ENCODE measurements at regions not wholly inside any gene's neighbourhood (a gene's known extent, or its start where the extent isn't known, plus 50 kb on each side); places are given as distances from the start of the nearest gene placed in this dataset.

DNA sequence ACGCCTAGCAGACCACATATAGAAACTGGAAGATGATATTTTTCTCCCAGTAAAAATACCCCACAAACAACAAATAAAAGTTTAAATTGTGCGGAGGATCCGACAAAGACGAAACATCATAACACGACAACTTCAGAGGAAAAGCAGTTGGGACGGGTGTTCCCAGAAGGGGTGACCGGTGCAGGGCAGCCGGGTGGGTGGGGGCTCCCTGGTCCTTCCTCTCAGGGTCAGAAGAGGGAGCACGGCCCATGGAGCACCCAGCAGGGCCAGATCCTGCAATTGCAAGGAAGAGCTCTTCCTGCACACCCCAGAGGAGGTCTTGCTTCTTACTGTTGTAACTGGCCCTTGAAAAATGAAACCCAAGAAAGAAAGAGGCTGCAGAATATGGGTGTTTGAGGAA is 608.5 kb upstream of the MKI67 start:
- peaks cover 4% of the 10 kb centered on the region for H3K27me3 ChIP-seq
- no peak overlapping the region for H3K4me2 ChIP-seq
- H4K20me1 ChIP-seq (ENCODE audit: insufficient read depth, poor library complexity, severe bottlenecking) = no peaks in the 10 kb centered on the region
- no peak overlapping the region for H2AFZ ChIP-seq
- no peaks in the 10 kb centered on the region for H3K9me3 ChIP-seq (ENCODE audit: low read depth)
- H3K4me3 ChIP-seq = no peak overlapping the region
- TF ChIP-seq EZH2phosphoT487 (IDR thresholded peaks at IDR 0.05; ENCODE audit: low read depth, severe bottlenecking, unreplicated experiment) (no peak), EZH2 (IDR thresholded peaks at IDR 0.05; ENCODE audit: borderline replicate concordance) (no peak)
- TF ChIP-seq, protein P1, sequence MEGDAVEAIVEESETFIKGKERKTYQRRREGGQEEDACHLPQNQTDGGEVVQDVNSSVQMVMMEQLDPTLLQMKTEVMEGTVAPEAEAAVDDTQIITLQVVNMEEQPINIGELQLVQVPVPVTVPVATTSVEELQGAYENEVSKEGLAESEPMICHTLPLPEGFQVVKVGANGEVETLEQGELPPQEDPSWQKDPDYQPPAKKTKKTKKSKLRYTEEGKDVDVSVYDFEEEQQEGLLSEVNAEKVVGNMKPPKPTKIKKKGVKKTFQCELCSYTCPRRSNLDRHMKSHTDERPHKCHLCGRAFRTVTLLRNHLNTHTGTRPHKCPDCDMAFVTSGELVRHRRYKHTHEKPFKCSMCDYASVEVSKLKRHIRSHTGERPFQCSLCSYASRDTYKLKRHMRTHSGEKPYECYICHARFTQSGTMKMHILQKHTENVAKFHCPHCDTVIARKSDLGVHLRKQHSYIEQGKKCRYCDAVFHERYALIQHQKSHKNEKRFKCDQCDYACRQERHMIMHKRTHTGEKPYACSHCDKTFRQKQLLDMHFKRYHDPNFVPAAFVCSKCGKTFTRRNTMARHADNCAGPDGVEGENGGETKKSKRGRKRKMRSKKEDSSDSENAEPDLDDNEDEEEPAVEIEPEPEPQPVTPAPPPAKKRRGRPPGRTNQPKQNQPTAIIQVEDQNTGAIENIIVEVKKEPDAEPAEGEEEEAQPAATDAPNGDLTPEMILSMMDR (IDR thresholded peaks at IDR 0.05; ENCODE audit: poor library complexity) = no peak
- no peak for DNase-seq (ENCODE audit: low spot score)
- no peaks in the 10 kb centered on the region for H3K4me1 ChIP-seq (ENCODE audit: insufficient read depth)
- no peak overlapping the region for H3K27ac ChIP-seq
- 92% methylated on average over 9 of the region's 9 CpGs for WGBS (ENCODE audit: low lambda C conversion rate, missing lambda C conversion rate)
- no peaks in the 10 kb centered on the region for H3K79me2 ChIP-seq
- H3K9me2 ChIP-seq (replicated peaks; ENCODE audit: insufficient read depth) = no peaks in the 10 kb centered on the region
- no peaks in the 10 kb centered on the region for H3K36me3 ChIP-seq (replicated peaks; ENCODE audit: insufficient read depth, low read depth)

DNA sequence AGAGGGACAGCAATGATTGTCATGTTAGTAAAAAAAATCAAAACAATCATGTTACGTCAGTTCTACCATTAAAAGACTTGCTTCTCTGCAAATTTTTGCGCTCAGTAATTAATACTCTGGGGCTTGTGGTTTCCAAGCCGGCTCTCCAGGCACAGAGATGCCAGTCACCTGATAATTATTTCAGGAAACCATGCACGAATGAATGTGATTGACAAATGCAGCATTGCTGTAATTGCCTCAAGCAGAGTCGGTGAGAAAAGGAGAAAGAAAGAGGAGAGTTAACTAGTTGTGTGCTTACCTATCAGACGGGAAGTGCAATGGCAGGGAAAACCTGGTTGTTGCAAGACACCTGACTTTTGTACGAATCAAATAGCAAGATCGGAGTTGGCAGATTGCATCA is 609.8 kb upstream of the MKI67 start:
- peaks cover 10% of the 10 kb centered on the region for H3K27me3 ChIP-seq
- no peaks in the 10 kb centered on the region for H3K4me1 ChIP-seq (ENCODE audit: insufficient read depth)
- no peak overlapping the region for H3K4me2 ChIP-seq
- no peaks in the 10 kb centered on the region for H3K36me3 ChIP-seq (replicated peaks; ENCODE audit: insufficient read depth, low read depth)
- H2AFZ ChIP-seq = no peak overlapping the region
- no peak for DNase-seq (ENCODE audit: low spot score)
- TF ChIP-seq, protein P1 (IDR thresholded peaks at IDR 0.05; ENCODE audit: poor library complexity) = no peak
- TF ChIP-seq EZH2 (IDR thresholded peaks at IDR 0.05; ENCODE audit: borderline replicate concordance) (no peak), EZH2phosphoT487 (IDR thresholded peaks at IDR 0.05; ENCODE audit: low read depth, severe bottlenecking, unreplicated experiment) (no peak)
- H3K4me3 ChIP-seq = no peak overlapping the region
- no peak overlapping the region for H3K27ac ChIP-seq
- 72% methylated on average over 8 of the region's 8 CpGs for WGBS (ENCODE audit: low lambda C conversion rate, missing lambda C conversion rate)
- no peaks in the 10 kb centered on the region for H3K79me2 ChIP-seq
- no peaks in the 10 kb centered on the region for H3K9me3 ChIP-seq (ENCODE audit: low read depth)
- H3K9me2 ChIP-seq (replicated peaks; ENCODE audit: insufficient read depth) = no peaks in the 10 kb centered on the region
- H4K20me1 ChIP-seq (ENCODE audit: insufficient read depth, poor library complexity, severe bottlenecking) = no peaks in the 10 kb centered on the region

DNA sequence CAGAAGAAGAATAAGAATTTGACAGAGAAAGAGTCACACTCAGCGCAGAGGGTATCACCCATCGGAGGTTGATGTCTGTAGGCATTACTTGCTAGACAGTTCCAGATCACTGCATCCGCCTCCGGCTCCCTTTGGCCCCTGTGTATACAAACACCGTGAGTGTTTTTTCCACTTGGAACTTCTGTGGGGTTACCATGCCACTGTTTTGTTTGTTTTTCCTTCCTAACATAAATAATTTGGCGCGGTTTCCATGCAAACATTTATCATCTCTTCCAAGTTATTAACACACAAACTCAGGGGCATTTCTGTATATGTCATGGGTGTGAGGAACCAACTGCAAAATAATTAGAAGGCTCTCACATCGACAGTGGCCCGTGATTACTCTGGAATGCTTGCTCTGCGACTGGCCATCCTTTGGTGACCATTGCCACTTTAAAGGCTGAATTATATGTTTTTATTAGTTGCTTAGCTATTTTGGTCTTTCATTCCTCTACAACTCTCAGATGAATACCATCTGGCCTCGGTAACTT is 612.2 kb upstream of the MKI67 start:
- H3K36me3 ChIP-seq (replicated peaks; ENCODE audit: insufficient read depth, low read depth) = no peaks in the 10 kb centered on the region
- no peaks in the 10 kb centered on the region for H3K79me2 ChIP-seq
- DNase-seq (ENCODE audit: low spot score) = no peak
- no peak overlapping the region for H3K4me2 ChIP-seq
- no peaks in the 10 kb centered on the region for H3K4me1 ChIP-seq (ENCODE audit: insufficient read depth)
- H3K9me3 ChIP-seq (ENCODE audit: low read depth) = no peaks in the 10 kb centered on the region
- no peak overlapping the region for H3K4me3 ChIP-seq
- no peaks in the 10 kb centered on the region for H4K20me1 ChIP-seq (ENCODE audit: insufficient read depth, poor library complexity, severe bottlenecking)
- 83% methylated on average over 11 of the region's 11 CpGs for WGBS (ENCODE audit: low lambda C conversion rate, missing lambda C conversion rate)
- peaks cover 21% of the 10 kb centered on the region for H3K27me3 ChIP-seq
- no peak overlapping the region for H2AFZ ChIP-seq
- TF ChIP-seq EZH2phosphoT487 (IDR thresholded peaks at IDR 0.05; ENCODE audit: low read depth, severe bottlenecking, unreplicated experiment) (no peak), EZH2 (IDR thresholded peaks at IDR 0.05; ENCODE audit: borderline replicate concordance) (no peak)
- TF ChIP-seq, protein P1 (IDR thresholded peaks at IDR 0.05; ENCODE audit: poor library complexity) = no peak
- H3K27ac ChIP-seq = no peak overlapping the region
- H3K9me2 ChIP-seq (replicated peaks; ENCODE audit: insufficient read depth) = no peaks in the 10 kb centered on the region

DNA sequence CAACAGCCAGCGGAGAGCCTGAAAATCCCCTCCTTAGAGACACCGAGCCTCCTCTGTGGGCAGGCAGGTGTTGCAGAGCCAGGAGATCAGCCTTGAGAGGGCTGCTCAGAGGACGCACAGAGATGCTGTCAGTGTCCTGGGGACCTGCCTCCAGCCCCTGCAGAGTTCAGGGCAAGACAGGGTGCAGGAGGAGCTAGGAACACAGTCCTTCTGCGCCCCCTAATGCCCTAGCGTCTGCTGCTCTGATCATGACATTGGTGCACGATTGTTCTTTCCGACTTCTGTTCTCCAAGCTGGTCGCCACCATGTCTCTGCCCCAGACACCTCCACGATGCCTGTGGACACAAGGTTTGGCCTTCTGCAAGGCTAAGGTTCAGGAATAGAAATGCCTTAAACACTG is 613.7 kb upstream of the MKI67 start:
- Histone ChIP-seq H3K27ac (no peak overlapping the region), H3K9me3 (ENCODE audit: low read depth) (no peaks in the 10 kb centered on the region), H3K9me2 (replicated peaks; ENCODE audit: insufficient read depth) (no peaks in the 10 kb centered on the region), H3K79me2 (no peaks in the 10 kb centered on the region), H3K4me3 (no peak overlapping the region), H4K20me1 (ENCODE audit: insufficient read depth, poor library complexity, severe bottlenecking) (no peaks in the 10 kb centered on the region), H2AFZ (no peak overlapping the region), H3K27me3 (peaks cover 25% of the 10 kb centered on the region), H3K4me1 (ENCODE audit: insufficient read depth) (no peaks in the 10 kb centered on the region), H3K36me3 (replicated peaks; ENCODE audit: insufficient read depth, low read depth) (no peaks in the 10 kb centered on the region), H3K4me2 (no peak overlapping the region)
- WGBS (ENCODE audit: low lambda C conversion rate, missing lambda C conversion rate) = 73% methylated on average over 9 of the region's 9 CpGs
- DNase-seq (ENCODE audit: low spot score) = no peak
- TF ChIP-seq EZH2phosphoT487 (IDR thresholded peaks at IDR 0.05; ENCODE audit: low read depth, severe bottlenecking, unreplicated experiment) (no peak), EZH2 (IDR thresholded peaks at IDR 0.05; ENCODE audit: borderline replicate concordance) (no peak)
- TF ChIP-seq, protein P1 (IDR thresholded peaks at IDR 0.05; ENCODE audit: poor library complexity) = no peak
